CMK (cell line): ENCODE measurements at regions not wholly inside any gene's neighbourhood (a gene's known extent, or its start where the extent isn't known, plus 50 kb on each side); places are given as distances from the start of the nearest gene placed in this dataset.
A peak's percentile ranks its signal among the peaks of the same experiment; 100 is the strongest.
"Not testable (repeated sequence)": the region's sequence is repeated elsewhere in the genome, so short reads cannot be mapped to it uniquely, and the experiment has no call there.

Source experiments
- DNase-seq: peaks from one replicate; pipeline ENCODE4 v3.0.0-alpha.2; 2010; ENCODE audit warnings: low read depth

- no peak for DNase-seq
Observed at GRCh38 chr12:73973486-73973885, 564.1 kb upstream of the ATXN7L3B start.

- no peak for DNase-seq
Observed at GRCh38 chr12:73984552-73984951, 553.1 kb upstream of the ATXN7L3B start.

- DNase-seq = no peak
Observed at GRCh38 chr12:73991138-73991537, 546.5 kb upstream of the ATXN7L3B start.

- no peak for DNase-seq
Observed at GRCh38 chr12:73998894-73999293, 538.7 kb upstream of the ATXN7L3B start.

GRCh38 chr12:74015118-74015517, 522.5 kb upstream of the ATXN7L3B start:
- no peak for DNase-seq

GRCh38 chr12:74016324-74016723, 521.3 kb upstream of the ATXN7L3B start:
- not testable (repeated sequence) for DNase-seq

- DNase-seq = no peak
Observed at GRCh38 chr12:74018849-74019248, 518.8 kb upstream of the ATXN7L3B start.

GRCh38 chr12:74021937-74022336, 515.7 kb upstream of the ATXN7L3B start:
- peak; percentile 52 for DNase-seq

GRCh38 chr12:74031045-74031444, 506.6 kb upstream of the ATXN7L3B start:
- DNase-seq = no peak

GRCh38 chr12:74033531-74033930, 504.1 kb upstream of the ATXN7L3B start:
- DNase-seq = no peak

- not testable (repeated sequence) for DNase-seq
Observed at GRCh38 chr12:74039138-74039537, 498.5 kb upstream of the ATXN7L3B start.

GRCh38 chr12:74043343-74043742, 494.3 kb upstream of the ATXN7L3B start:
- no peak for DNase-seq

GRCh38 chr12:74049348-74049747, 488.3 kb upstream of the ATXN7L3B start:
- DNase-seq = no peak

- DNase-seq = no peak
Observed at GRCh38 chr12:74051848-74052247, 485.8 kb upstream of the ATXN7L3B start.

GRCh38 chr12:74066476-74066875, 471.2 kb upstream of the ATXN7L3B start:
- DNase-seq = no peak

GRCh38 chr12:74071182-74071581, 466.5 kb upstream of the ATXN7L3B start:
- DNase-seq = no peak

GRCh38 chr12:74076918-74077317, 460.7 kb upstream of the ATXN7L3B start:
- DNase-seq = no peak

GRCh38 chr12:74105434-74105833, 432.2 kb upstream of the ATXN7L3B start:
- no peak for DNase-seq

- DNase-seq = no peak
Observed at GRCh38 chr12:74108729-74109128, 428.9 kb upstream of the ATXN7L3B start.

GRCh38 chr12:74111688-74112360, 425.8 kb upstream of the ATXN7L3B start:
- no peak for DNase-seq

GRCh38 chr12:74119811-74120362, 417.7 kb upstream of the ATXN7L3B start:
- no peak for DNase-seq

GRCh38 chr12:74120644-74121043, 417.0 kb upstream of the ATXN7L3B start:
- DNase-seq = no peak

- no peak for DNase-seq
Observed at GRCh38 chr12:74129702-74130101, 407.9 kb upstream of the ATXN7L3B start.

GRCh38 chr12:74144396-74144795, 393.2 kb upstream of the ATXN7L3B start:
- DNase-seq = no peak
